ENCODE measurements at regions not wholly inside any gene's neighbourhood (a gene's known extent, or its start where the extent isn't known, plus 50 kb on each side); places are given as distances from the start of the nearest gene placed in this dataset.

DNA sequence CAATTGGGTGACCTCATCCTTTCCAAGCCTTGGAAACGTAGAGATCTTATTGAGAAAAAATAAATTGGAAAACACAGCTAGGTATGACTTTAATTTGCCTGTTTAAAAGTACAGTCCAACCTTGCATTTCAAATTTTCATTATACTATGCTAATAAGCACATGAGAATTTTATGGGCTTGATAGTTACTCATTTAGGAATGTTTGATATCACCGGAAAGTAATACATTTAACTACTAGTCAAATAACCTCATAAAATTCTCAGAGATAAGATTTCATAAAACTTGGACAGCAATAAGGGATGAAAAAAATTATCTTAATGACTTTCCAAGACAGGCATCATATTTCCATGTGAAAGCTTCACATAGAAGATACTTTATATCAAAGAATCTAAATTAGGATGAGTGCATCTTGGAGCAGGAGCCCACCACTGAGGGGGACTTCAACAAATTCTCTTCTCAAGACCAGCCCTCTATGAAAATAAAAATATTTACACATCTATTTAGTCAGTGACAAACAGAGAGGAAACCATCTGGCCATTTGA is 236.3 kb downstream of the EPHA7 start:
- TF ChIP-seq, protein P1, sequence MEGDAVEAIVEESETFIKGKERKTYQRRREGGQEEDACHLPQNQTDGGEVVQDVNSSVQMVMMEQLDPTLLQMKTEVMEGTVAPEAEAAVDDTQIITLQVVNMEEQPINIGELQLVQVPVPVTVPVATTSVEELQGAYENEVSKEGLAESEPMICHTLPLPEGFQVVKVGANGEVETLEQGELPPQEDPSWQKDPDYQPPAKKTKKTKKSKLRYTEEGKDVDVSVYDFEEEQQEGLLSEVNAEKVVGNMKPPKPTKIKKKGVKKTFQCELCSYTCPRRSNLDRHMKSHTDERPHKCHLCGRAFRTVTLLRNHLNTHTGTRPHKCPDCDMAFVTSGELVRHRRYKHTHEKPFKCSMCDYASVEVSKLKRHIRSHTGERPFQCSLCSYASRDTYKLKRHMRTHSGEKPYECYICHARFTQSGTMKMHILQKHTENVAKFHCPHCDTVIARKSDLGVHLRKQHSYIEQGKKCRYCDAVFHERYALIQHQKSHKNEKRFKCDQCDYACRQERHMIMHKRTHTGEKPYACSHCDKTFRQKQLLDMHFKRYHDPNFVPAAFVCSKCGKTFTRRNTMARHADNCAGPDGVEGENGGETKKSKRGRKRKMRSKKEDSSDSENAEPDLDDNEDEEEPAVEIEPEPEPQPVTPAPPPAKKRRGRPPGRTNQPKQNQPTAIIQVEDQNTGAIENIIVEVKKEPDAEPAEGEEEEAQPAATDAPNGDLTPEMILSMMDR (IDR thresholded peaks at IDR 0.05; ENCODE audit: low read length) = no peak
- TF ChIP-seq EZH2 (optimal IDR thresholded peaks at IDR 0.05; ENCODE audit: low read depth, low read length) (no peak), EZH2phosphoT487 (IDR thresholded peaks at IDR 0.05; ENCODE audit: low read length) (no peak)

All from MM.1S (cell line).